NCI-H1048 (cell line): ENCODE measurements at regions not wholly inside any gene's neighbourhood (a gene's known extent, or its start where the extent isn't known, plus 50 kb on each side); places are given as distances from the start of the nearest gene placed in this dataset.
"Not testable (repeated sequence)": the region's sequence is repeated elsewhere in the genome, so short reads cannot be mapped to it uniquely, and the experiment has no call there.

Experiments used
- DNase-seq: peaks from one replicate; lab custom pipeline; 2025; lab: John Stamatoyannopoulos, UW

DNA sequence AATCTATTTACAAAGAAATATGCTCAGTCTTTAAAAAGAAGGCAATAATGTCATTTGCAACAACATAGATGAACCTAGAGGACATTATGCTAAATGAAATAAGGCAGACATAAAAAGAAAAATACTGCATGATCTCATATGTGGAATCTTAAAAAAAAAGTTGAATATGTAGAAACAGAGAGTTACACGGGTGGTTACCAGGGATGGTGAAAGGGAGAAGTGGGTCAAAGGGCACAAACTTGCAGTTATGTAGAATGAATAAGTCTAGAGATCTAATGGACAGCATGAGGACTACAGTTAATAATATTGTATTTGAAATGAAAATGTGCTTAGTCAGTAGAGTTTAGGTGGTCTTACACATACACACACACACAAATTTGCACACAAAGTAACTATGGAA, 88.2 kb upstream of the CCDC71L start:
- no peak for DNase-seq

DNA sequence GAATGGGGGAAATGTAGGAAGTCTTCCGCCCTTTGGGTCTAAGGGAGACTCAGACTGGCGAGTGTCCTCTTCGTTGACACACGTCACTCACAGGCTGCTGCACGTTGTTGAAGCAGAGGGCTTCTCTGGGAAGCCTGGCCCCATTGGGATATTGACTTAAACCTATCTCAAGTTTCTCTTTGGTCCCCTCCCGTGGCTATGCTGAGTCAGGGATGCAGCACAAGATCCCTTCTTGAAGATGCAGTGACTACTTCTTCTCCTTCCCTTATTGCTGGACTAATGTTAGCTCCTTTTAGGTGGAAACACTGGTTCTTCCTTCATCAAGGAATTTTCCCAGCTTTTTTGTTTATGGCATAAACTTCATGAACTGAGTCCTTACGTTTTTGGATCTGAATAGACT, 89.8 kb upstream of the CCDC71L start:
- no peak for DNase-seq

DNA sequence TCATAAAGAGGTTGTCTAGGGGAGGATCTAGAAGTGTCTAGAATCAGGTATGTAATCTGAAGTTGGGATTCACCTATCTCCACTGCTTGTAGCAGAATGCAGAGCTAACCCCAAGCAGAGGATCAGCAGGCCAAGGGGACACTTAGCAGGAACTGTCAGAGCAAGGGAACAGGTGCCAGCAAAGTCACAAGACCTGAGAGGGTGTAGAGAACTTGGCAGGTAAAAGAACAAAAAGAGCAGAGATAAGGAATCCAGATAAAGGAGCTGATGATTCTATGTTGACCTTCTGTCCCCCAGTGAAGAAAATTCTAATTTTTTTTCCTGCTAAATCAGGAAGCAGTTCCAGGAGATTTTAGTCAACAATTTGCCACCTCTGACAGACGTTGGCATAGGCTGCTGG, 91.4 kb upstream of the CCDC71L start:
- DNase-seq = no peak

DNA sequence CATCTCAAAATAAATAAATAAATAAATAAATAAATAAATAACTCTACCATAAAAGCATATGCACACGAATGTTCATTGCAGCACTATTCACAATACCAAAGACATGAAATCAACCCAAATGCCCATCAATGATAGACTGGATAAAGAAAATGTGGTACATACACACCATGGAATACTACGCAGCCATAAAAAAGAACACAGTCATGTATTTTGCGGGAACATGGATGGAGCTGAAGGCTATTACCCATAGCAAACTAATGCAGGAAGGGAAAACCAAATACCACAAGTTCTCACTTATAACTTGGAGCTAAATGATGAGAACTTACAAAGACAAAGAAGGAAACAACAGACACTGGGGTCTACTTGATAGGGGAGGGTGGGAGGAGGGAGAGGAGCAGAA, 94.1 kb upstream of the CCDC71L start:
- not testable (repeated sequence) for DNase-seq

- no peak for DNase-seq
These were observed 94.7 kb upstream of the CCDC71L start for GRCh38 chr7:106755641-106756040.

GRCh38 chr7:106756071-106756470, 95.1 kb upstream of the CCDC71L start:
- no peak for DNase-seq

- no peak for DNase-seq
These were observed 95.9 kb upstream of the CCDC71L start for GRCh38 chr7:106756884-106757283.

DNA sequence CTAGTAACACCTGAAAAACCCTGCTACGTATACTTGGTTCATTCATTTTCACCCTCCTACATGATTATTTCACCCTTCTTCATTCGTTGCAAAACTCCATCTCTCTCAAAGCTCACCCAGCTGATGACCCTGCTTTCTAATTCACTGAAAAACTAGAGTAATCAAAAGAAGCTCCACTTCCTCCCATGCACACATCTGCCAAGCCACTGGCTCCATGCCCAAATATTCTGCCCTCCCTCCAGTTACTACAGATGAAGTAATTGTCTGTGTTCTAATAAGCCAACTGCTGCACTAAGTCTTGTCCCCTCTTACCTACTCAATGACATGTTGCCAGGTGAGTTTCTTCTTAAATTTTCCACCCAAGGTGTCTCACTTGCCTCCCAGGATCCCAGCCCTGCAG, 96.9 kb upstream of the CCDC71L start:
- no peak for DNase-seq

- not testable (repeated sequence) for DNase-seq
These were observed 101.9 kb upstream of the CCDC71L start for GRCh38 chr7:106762845-106763244.

- DNase-seq = no peak
These were observed 101.4 kb upstream of the PIK3CG start for GRCh38 chr7:106763717-106764116.

- DNase-seq = no peak
These were observed 99.2 kb upstream of the PIK3CG start for GRCh38 chr7:106765727-106766355.

DNA sequence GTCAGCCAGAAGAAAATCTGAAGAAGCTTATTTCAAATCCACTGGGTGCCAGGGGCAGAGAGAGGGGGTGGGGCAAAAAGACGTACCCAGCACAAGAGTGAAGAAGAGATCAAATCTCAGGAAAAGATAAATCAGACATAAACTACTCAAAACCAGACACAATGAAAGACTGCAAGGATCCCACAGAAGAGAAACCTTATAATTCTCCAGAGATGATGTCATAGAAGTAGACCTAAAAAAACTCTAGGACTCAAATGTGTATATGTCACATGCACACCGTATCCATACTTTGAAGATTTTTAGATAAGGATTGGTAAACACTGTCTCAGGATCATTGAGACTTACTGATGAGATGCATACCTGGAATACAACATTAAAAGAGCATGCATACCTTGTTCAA, 98.5 kb upstream of the PIK3CG start:
- no peak for DNase-seq

- no peak for DNase-seq
These were observed 98.0 kb upstream of the PIK3CG start for GRCh38 chr7:106767078-106767477.

DNA sequence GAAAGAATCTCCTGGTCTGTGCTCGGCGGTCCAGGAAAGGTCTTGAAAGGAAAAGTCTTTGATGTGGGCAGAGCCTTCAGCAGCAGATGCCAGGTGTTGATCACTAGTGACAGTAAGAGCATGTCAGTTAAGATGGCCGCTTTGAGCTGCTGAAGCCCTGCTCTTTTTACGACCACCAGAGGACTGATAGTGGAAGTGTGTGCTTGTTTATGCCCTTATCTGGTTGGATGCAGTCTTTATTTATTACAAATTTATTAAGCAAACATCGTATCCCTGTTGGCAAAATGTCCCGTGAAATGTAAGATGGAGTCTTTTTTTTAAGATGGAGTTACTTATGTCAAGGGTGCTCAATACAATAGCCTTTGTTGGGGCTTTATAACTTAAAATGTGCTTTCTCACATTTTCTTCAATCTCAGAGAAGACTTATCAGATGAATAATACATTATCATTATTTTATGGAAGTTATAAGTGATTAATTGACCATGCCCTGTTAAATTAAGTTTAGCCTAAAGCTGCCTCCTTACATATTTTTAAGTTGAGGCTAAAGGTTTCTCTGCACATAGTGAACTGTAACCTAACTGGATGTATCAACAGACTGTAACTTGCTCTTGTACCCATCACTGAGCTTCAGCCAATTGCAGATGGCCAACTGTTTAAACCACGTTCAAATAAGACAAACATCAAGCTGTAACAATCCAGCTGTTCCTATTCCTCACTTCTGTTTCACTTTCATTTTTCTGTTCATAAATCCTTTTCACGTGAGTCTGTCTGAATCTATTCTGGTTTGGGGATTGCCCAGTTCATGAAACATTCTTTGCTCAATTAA, 97.4 kb upstream of the PIK3CG start:
- DNase-seq = no peak

GRCh38 chr7:106768324-106768751, 96.7 kb upstream of the PIK3CG start:
- no peak for DNase-seq

DNA sequence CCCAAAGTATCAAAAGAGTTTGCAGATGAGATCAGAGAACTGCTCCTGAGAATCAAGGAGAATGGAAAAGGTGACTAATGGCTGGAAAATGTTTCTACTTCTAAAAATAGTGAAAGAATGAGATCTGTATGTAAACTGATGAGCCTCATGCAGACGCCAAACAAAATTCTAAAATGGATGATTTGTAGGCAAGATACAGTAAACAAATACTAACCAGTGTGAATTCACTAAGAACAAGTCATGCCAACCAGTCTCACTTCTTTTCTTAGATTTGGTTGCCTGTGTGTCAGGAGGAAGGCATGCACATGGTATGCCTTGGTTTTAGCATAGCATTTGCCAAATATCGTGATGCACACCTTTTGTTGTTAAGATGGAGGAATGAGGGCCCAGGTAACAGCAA, 94.9 kb upstream of the PIK3CG start:
- DNase-seq = no peak

DNA sequence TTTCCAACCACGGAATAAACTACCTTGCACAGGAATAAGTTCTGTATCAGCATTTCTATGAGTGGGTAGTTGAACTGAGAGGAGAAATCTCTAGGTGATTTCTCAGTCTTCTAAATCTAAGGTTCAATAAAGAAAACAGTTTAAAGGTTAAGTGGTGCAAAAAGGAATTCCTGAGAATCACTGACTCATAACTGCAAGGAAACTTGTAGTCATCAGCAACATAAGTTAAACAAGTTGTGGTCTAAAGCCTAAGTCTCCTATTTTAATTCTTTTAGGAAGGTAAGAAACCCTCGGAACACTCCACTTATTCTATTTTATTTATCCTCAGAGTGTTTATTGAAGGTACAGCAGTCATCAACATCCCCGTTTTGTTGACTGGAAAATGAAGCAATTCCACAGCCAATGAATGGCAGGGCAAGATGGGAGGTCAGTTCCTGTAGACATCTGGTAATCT, 92.4 kb upstream of the PIK3CG start:
- no peak for DNase-seq

DNA sequence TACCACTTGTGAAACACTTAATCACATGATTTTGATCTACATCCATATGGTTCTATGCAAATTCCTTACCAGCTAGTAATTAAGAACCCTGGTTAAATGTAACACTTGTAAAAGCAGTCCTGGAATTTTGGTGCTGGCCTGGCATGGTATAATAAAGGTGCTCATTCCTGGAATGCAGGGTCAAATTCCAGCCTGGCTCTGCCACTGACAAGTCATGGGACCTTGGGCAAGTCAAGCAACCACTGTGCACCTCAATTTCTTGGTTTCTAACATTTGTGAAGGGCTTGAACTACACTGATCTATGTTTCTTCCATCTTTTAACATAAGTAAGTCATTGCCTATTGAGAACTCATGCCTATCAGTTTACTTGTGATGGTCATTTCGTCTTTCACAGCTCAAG, 91.9 kb upstream of the PIK3CG start:
- no peak for DNase-seq

DNA sequence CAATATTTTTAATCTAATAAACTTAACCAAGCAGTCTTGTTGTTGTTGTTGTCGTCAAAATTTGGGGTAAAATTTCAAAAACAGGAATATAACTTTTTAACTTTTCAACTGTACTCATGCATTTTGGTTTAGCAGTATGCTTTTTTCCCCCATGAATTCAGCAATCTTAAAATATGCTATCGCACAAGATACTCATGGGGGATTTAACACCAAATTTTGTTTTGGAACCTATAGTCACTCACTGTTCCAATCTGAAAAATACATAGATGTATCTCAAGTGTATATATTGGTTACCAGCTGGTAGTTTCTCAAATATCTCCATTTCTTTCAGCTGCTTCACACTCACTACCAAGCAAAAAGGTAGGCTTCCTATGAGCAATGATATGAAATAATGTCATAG, 91.4 kb upstream of the PIK3CG start:
- DNase-seq = no peak

- DNase-seq = no peak
These were observed 90.8 kb upstream of the PIK3CG start for GRCh38 chr7:106774213-106774767.

GRCh38 chr7:106774768-106775551, 90.1 kb upstream of the PIK3CG start:
- no peak for DNase-seq

- no peak for DNase-seq
These were observed 89.5 kb upstream of the PIK3CG start for GRCh38 chr7:106775552-106775936.
